ENCODE measurements at regions not wholly inside any gene's neighbourhood (a gene's known extent, or its start where the extent isn't known, plus 50 kb on each side); places are given as distances from the start of the nearest gene placed in this dataset.

DNA sequence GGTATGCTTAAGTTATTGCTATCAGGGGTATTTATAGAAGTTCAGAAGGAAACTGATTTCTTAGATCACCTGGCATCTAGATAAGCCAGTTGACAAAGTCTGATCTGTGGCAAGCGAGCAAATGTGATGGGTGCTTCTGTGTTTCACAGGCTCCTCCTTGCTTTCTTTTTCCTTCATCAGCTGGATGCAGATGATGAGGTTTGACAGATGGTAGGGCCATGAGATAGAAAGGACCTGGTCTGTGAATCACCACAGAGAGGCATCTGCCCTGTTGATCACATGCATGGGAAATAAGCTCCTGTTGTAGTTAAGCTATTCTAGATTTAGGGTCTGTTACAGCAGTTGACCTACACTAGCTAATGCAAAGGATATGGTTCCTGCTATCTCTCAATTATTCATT, 372.0 kb downstream of the NEK10 start:
- Histone ChIP-seq H3K36me3 (replicated peaks in 1 of 2; ENCODE audit: control insufficient read depth in 1 of 2, insufficient read depth in 2 of 2, low read length in 1 of 2) (no peaks in the 10 kb centered on the region), H3K79me2 (ENCODE audit: insufficient read depth) (no peaks in the 10 kb centered on the region), H3K27me3 (ENCODE audit: insufficient read depth) (no peaks in the 10 kb centered on the region), H3K9me2 (no peaks in the 10 kb centered on the region), H3K9ac (no peak overlapping the region), H3K27ac (ENCODE audit: low read depth in 2 of 2, low read length in 1 of 2) (no peak overlapping the region), H3K4me3 (ENCODE audit: low read depth in 2 of 2, low read length in 1 of 2) (no peak overlapping the region), H4K20me1 (ENCODE audit: insufficient read depth) (no peaks in the 10 kb centered on the region), H2AFZ (ENCODE audit: low read depth) (no peak overlapping the region), H3K4me2 (no peak overlapping the region), H3F3A (replicated peaks; ENCODE audit: insufficient read depth) (no peaks in the 10 kb centered on the region), H3K4me1 (ENCODE audit: control insufficient read depth in 1 of 2, insufficient read depth in 2 of 2, low read depth in 1 of 2, low read length in 1 of 2) (no peaks in the 10 kb centered on the region), H3K9me3 (no peaks in the 10 kb centered on the region)
- WGBS (ENCODE audit: low lambda C conversion rate): 15% methylated on average over 1 of the region's 1 CpG
- CTCF ChIA-PET: no interaction called here
- POLR2A ChIA-PET: no interaction called here
- no peak for TF ChIP-seq MEF2A (IDR thresholded peaks at IDR 0.05; ENCODE audit: borderline replicate concordance, low read depth)
- TF ChIP-seq, protein P1, sequence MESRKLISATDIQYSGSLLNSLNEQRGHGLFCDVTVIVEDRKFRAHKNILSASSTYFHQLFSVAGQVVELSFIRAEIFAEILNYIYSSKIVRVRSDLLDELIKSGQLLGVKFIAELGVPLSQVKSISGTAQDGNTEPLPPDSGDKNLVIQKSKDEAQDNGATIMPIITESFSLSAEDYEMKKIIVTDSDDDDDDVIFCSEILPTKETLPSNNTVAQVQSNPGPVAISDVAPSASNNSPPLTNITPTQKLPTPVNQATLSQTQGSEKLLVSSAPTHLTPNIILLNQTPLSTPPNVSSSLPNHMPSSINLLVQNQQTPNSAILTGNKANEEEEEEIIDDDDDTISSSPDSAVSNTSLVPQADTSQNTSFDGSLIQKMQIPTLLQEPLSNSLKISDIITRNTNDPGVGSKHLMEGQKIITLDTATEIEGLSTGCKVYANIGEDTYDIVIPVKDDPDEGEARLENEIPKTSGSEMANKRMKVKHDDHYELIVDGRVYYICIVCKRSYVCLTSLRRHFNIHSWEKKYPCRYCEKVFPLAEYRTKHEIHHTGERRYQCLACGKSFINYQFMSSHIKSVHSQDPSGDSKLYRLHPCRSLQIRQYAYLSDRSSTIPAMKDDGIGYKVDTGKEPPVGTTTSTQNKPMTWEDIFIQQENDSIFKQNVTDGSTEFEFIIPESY (IDR thresholded peaks at IDR 0.05; ENCODE audit: borderline replicate concordance, low read depth): no peak
- no peak for TF ChIP-seq POLR2AphosphoS5 (IDR thresholded peaks at IDR 0.05; ENCODE audit: low read depth, low read length)
- no peak for TF ChIP-seq FOXJ3 (CRISPR knock-in tag; IDR thresholded peaks at IDR 0.05)
- no peak for TF ChIP-seq NRF1 (IDR thresholded peaks at IDR 0.05; ENCODE audit: low read depth, low read length)
- TF ChIP-seq, protein P2, sequence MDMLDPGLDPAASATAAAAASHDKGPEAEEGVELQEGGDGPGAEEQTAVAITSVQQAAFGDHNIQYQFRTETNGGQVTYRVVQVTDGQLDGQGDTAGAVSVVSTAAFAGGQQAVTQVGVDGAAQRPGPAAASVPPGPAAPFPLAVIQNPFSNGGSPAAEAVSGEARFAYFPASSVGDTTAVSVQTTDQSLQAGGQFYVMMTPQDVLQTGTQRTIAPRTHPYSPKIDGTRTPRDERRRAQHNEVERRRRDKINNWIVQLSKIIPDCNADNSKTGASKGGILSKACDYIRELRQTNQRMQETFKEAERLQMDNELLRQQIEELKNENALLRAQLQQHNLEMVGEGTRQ (IDR thresholded peaks at IDR 0.05; ENCODE audit: borderline replicate concordance, low read depth, low read length): no peak
- no peak for TF ChIP-seq RAD21 (IDR thresholded peaks at IDR 0.05; ENCODE audit: low read length)
- DNase-seq: no peak

DNA sequence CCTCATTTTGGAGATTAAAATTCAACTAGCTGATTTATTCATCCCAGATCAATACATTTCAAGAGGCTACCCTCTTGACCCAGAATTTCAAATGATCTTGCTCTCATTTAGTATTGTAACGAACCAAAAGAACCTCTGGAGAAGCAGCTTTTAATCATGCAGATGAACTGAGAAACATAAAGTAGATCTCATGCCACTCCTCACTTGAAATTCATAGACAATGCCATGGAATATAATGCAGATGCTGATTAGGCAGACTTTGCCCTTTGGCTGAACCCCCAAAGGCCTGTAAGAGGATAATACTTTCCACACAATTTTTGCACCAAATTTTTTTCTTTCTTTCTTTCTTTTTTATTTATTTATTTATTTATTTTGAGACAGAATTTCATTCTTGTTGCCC, 358.3 kb downstream of the NEK10 start:
- no peak overlapping the region for H2AFZ ChIP-seq (ENCODE audit: low read depth)
- H3K9me3 ChIP-seq: no peaks in the 10 kb centered on the region
- no peaks in the 10 kb centered on the region for H3K27me3 ChIP-seq (ENCODE audit: insufficient read depth)
- no peak for DNase-seq
- no peaks in the 10 kb centered on the region for H4K20me1 ChIP-seq (ENCODE audit: insufficient read depth)
- H3F3A ChIP-seq (replicated peaks; ENCODE audit: insufficient read depth): no peaks in the 10 kb centered on the region
- H3K9me2 ChIP-seq: no peaks in the 10 kb centered on the region
- no peak overlapping the region for H3K27ac ChIP-seq (ENCODE audit: low read depth in 2 of 2, low read length in 1 of 2)
- no peak overlapping the region for H3K4me3 ChIP-seq (ENCODE audit: low read depth in 2 of 2, low read length in 1 of 2)
- H3K4me1 ChIP-seq (ENCODE audit: control insufficient read depth in 1 of 2, insufficient read depth in 2 of 2, low read depth in 1 of 2, low read length in 1 of 2): no peaks in the 10 kb centered on the region; a peak in 1 of 4 replicates
- H3K4me2 ChIP-seq: no peak overlapping the region
- no peak overlapping the region for H3K9ac ChIP-seq
- ChIA-PET POLR2A (no interaction called here), CTCF (no interaction called here)
- 10% methylated on average over 1 of the region's 1 CpG for WGBS (ENCODE audit: low lambda C conversion rate)
- H3K79me2 ChIP-seq (ENCODE audit: insufficient read depth): no peaks in the 10 kb centered on the region
- no peaks in the 10 kb centered on the region for H3K36me3 ChIP-seq (replicated peaks in 1 of 2; ENCODE audit: control insufficient read depth in 1 of 2, insufficient read depth in 2 of 2, low read length in 1 of 2)
- no peak for TF ChIP-seq SIN3A (IDR thresholded peaks at IDR 0.05; ENCODE audit: borderline replicate concordance, low read depth, low read length)
- TF ChIP-seq, protein P3, sequence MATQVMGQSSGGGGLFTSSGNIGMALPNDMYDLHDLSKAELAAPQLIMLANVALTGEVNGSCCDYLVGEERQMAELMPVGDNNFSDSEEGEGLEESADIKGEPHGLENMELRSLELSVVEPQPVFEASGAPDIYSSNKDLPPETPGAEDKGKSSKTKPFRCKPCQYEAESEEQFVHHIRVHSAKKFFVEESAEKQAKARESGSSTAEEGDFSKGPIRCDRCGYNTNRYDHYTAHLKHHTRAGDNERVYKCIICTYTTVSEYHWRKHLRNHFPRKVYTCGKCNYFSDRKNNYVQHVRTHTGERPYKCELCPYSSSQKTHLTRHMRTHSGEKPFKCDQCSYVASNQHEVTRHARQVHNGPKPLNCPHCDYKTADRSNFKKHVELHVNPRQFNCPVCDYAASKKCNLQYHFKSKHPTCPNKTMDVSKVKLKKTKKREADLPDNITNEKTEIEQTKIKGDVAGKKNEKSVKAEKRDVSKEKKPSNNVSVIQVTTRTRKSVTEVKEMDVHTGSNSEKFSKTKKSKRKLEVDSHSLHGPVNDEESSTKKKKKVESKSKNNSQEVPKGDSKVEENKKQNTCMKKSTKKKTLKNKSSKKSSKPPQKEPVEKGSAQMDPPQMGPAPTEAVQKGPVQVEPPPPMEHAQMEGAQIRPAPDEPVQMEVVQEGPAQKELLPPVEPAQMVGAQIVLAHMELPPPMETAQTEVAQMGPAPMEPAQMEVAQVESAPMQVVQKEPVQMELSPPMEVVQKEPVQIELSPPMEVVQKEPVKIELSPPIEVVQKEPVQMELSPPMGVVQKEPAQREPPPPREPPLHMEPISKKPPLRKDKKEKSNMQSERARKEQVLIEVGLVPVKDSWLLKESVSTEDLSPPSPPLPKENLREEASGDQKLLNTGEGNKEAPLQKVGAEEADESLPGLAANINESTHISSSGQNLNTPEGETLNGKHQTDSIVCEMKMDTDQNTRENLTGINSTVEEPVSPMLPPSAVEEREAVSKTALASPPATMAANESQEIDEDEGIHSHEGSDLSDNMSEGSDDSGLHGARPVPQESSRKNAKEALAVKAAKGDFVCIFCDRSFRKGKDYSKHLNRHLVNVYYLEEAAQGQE (IDR thresholded peaks at IDR 0.05; ENCODE audit: low read depth, low read length): no peak
- TF ChIP-seq, protein P4, sequence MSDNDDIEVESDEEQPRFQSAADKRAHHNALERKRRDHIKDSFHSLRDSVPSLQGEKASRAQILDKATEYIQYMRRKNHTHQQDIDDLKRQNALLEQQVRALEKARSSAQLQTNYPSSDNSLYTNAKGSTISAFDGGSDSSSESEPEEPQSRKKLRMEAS (IDR thresholded peaks at IDR 0.05; ENCODE audit: low read depth): no peak
- no peak for TF ChIP-seq YY1 (IDR thresholded peaks at IDR 0.05; ENCODE audit: low read depth)
- TF ChIP-seq, protein P5, sequence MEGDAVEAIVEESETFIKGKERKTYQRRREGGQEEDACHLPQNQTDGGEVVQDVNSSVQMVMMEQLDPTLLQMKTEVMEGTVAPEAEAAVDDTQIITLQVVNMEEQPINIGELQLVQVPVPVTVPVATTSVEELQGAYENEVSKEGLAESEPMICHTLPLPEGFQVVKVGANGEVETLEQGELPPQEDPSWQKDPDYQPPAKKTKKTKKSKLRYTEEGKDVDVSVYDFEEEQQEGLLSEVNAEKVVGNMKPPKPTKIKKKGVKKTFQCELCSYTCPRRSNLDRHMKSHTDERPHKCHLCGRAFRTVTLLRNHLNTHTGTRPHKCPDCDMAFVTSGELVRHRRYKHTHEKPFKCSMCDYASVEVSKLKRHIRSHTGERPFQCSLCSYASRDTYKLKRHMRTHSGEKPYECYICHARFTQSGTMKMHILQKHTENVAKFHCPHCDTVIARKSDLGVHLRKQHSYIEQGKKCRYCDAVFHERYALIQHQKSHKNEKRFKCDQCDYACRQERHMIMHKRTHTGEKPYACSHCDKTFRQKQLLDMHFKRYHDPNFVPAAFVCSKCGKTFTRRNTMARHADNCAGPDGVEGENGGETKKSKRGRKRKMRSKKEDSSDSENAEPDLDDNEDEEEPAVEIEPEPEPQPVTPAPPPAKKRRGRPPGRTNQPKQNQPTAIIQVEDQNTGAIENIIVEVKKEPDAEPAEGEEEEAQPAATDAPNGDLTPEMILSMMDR (IDR thresholded peaks at IDR 0.05): no peak
- no peak for TF ChIP-seq ELF1 (IDR thresholded peaks at IDR 0.05)
- TF ChIP-seq JUND (IDR thresholded peaks at IDR 0.05): no peak
- TF ChIP-seq TAF1 (IDR thresholded peaks at IDR 0.05; ENCODE audit: borderline replicate concordance, low read depth, low read length): no peak
- TF ChIP-seq EZH2phosphoT487 (IDR thresholded peaks at IDR 0.05; ENCODE audit: borderline replicate concordance, low read depth): no peak

All from SK-N-SH (cell line).